ENCODE measurements at regions not wholly inside any gene's neighbourhood (a gene's known extent, or its start where the extent isn't known, plus 50 kb on each side); places are given as distances from the start of the nearest gene placed in this dataset.
A peak's percentile ranks its signal among the peaks of the same experiment; 100 is the strongest.

- Histone ChIP-seq H3K9me3 (no peaks in the 10 kb centered on the region), H3K27me3 (no peaks in the 10 kb centered on the region), H3K36me3 (no peaks in the 10 kb centered on the region), H3K4me1 (peaks cover 16% of the 10 kb centered on the region), H3K4me3 (ENCODE audit: low read depth, low read length) (peak overlapping the region; percentile 65)
- peak; percentile 61 for DNase-seq
- TF ChIP-seq CTCF (IDR thresholded peaks at IDR 0.05; ENCODE audit: low read depth, low read length) = no peak
Observed at GRCh38 chrX:40154853-40155588, 57.3 kb upstream of the BCOR start.

GRCh38 chrX:40154250-40154852, 56.6 kb upstream of the BCOR start:
- Histone ChIP-seq H3K9me3 (no peaks in the 10 kb centered on the region), H3K27me3 (no peaks in the 10 kb centered on the region), H3K4me1 (peaks cover 16% of the 10 kb centered on the region), H3K4me3 (ENCODE audit: low read depth, low read length) (peak overlapping the region; percentile 59), H3K36me3 (no peaks in the 10 kb centered on the region)
- peak; percentile 72 for DNase-seq
- no peak for TF ChIP-seq CTCF (IDR thresholded peaks at IDR 0.05; ENCODE audit: low read depth, low read length)

DNA sequence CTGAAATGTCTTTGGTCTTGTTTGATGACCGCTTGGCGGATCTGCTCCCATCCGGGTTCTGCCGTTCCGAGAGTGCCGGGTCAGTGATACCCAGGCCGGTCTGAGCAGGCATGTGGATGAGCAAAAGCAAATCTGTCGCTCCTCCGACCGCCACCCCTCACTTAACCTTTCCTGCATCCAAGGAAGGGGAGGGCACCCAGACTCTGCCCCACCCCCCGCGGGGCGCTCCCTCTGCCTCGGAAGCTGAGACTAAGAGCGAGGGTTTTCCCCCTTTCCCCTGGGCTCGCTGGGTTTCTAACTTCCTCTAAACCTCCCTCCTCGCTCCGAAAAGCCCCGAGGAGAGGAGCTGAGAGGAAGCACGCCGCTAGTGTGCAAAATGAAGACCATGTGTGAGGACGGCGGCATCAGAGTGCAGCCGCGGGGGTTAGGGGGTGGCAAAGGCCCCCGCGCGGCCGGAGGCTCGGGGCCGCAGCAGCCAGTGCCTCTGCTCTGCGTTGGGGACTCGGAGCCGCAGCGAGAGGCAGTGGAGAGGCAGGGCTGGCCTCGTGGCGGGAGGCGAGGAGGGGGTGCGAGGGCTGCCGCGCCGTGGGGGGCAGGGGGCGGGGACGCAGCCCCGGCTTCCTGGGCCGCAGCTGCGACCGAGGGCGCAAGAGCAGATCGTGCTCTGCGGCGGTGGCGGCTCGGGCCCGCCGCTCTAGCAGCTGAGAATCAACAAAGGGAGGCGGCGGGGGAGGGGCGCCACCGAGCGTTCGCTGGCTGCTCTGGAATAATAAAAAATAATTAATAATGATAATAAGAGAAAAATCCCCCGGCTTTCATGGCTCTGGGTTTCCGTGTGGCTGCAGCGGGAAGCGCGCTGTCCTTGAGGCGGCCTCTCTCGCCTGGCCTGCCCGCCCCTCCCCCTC, 55.8 kb upstream of the BCOR start:
- Histone ChIP-seq H3K4me1 (peaks cover 16% of the 10 kb centered on the region), H3K4me3 (ENCODE audit: low read depth, low read length) (peak overlapping the region; percentile 59), H3K27me3 (no peaks in the 10 kb centered on the region), H3K9me3 (no peaks in the 10 kb centered on the region), H3K36me3 (no peaks in the 10 kb centered on the region)
- DNase-seq = peak; percentile 76
- TF ChIP-seq CTCF (IDR thresholded peaks at IDR 0.05; ENCODE audit: low read depth, low read length) = no peak

DNA sequence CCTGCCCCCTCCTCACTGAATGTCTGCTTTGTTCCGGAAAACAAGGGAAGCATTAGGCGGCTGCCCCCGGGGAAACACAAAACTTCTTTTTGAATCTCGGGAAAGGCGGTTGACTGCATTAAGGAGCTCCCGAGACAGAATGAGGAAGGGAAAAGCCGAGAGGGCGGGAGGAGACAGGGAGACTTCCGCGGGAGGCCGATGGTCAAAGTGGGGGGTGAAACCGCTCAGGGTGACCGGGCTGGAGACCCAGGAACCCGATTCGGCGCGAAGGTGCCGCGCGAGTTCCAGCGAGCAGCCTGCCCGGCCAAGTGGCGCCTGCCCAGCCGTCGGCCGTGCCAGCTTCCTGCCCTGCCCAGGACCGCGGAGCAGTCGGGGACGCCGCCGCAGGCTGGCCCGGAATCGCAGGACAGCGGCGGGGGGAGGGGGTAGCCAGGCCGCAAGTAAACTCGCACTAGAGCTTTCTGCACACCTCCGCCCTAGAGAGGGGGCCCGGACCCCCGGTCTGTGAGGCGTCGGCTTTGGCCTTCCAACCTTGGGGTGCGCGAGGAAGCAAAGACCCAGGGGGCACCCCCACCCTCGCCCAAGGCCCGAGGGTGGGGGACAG, 55.1 kb upstream of the BCOR start:
- Histone ChIP-seq H3K9me3 (no peaks in the 10 kb centered on the region), H3K27me3 (no peaks in the 10 kb centered on the region), H3K4me3 (ENCODE audit: low read depth, low read length) (peak overlapping the region; percentile 59), H3K36me3 (no peaks in the 10 kb centered on the region), H3K4me1 (peaks cover 15% of the 10 kb centered on the region)
- TF ChIP-seq CTCF (IDR thresholded peaks at IDR 0.05; ENCODE audit: low read depth, low read length) = no peak
- peak; percentile 45 for DNase-seq

DNA sequence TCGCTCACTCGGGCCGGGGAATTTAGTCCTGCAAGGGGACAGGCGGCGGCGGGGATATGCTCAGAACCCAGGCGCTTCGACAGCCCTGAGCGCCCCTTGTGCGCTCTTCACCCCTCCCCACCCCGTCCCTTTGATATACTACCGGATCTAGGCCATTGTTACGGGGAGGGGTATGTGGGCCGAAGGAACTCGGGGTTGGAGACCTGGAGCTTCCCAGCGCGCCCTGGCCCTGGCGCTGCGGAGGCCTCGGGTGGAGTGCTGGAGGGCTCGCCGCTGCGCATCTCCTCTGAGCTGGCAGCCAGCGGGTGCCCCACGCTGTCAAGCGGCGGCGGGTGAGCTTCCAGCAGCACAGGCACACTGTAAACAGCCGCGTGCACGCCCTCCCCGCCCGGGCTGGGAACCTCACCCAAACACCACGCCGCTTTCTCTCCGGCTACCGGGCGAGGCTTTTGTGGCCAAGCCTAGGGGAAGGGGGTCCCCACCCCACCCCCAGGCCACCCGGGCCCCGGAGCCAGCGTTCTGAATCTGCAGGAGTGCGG, 54.5 kb upstream of the BCOR start:
- DNase-seq = peak; percentile 55
- no peaks in the 10 kb centered on the region for H3K36me3 ChIP-seq
- peaks cover 13% of the 10 kb centered on the region for H3K4me1 ChIP-seq
- no peak for TF ChIP-seq CTCF (IDR thresholded peaks at IDR 0.05; ENCODE audit: low read depth, low read length)
- no peaks in the 10 kb centered on the region for H3K27me3 ChIP-seq
- H3K4me3 ChIP-seq (ENCODE audit: low read depth, low read length) = peak overlapping the region; percentile 59
- H3K9me3 ChIP-seq = no peaks in the 10 kb centered on the region

All from BE2C (cell line).